ENCODE measurements at regions not wholly inside any gene's neighbourhood (a gene's known extent, or its start where the extent isn't known, plus 50 kb on each side); places are given as distances from the start of the nearest gene placed in this dataset.

- no peak for DNase-seq (ENCODE audit: low spot score)
Measured at GRCh38 chr4:136850446-136850845, 681.8 kb downstream of the PCDH18 start.

- DNase-seq (ENCODE audit: low spot score), result no peak
Measured at GRCh38 chr4:136847881-136848621, 684.2 kb downstream of the PCDH18 start.

DNA sequence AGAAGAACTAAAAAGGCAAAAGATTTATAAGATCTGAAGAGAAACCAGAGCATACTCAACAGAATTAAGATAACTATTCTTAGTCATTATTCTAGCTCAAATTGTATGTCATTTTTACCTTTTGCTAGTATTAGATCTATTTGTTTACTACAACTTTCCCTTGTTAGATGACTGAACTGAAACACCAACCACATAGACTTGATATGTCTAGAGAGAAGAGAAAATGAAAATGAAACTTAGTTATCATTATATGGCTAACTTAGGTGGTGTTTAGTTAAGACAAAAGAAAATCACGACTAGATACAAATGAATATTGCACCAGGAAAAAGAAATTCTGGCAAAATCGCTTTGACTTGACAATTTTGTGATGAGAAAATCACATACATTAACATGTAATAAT, 690.8 kb downstream of the PCDH18 start:
- DNase-seq (ENCODE audit: low spot score), result no peak

GRCh38 chr4:136838607-136839006, 693.7 kb downstream of the PCDH18 start:
- no peak for DNase-seq (ENCODE audit: low spot score)

GRCh38 chr4:136831553-136831952, 700.7 kb downstream of the PCDH18 start:
- no peak for DNase-seq (ENCODE audit: low spot score)

- DNase-seq (ENCODE audit: low spot score), result peak; percentile 95
Measured at GRCh38 chr4:136829280-136829679, 703.0 kb downstream of the PCDH18 start.

- DNase-seq (ENCODE audit: low spot score), result no peak
Measured at GRCh38 chr4:136823020-136823419, 709.3 kb downstream of the PCDH18 start.

DNA sequence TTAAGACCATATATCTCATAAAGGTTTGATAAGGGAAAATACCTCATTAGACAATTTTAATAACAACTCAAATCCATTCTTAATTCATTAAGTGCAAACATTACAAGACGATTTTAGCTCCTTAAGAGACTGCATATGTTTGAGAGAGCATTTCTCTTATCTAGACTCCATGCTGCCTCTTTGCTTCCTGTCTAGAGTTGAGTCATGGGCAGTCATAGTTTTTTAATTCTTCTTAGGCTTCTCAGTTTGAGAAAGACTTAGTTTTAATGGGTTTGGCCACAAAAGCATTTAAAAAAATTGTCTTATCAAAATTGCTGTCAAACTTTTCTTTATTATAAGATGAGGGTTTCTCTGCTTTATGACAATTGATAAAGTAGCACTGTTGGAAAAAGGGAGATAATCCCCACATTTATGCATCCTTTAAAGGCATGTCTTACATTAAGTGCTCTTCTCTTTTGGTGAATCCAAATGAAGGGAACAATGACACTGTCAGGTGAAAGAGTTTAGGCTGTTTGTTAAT, 713.4 kb downstream of the PCDH18 start:
- DNase-seq (ENCODE audit: low spot score), result peak; percentile 71

- DNase-seq (ENCODE audit: low spot score), result no peak
Measured at GRCh38 chr4:136812100-136812880, 720.0 kb downstream of the PCDH18 start.

DNA sequence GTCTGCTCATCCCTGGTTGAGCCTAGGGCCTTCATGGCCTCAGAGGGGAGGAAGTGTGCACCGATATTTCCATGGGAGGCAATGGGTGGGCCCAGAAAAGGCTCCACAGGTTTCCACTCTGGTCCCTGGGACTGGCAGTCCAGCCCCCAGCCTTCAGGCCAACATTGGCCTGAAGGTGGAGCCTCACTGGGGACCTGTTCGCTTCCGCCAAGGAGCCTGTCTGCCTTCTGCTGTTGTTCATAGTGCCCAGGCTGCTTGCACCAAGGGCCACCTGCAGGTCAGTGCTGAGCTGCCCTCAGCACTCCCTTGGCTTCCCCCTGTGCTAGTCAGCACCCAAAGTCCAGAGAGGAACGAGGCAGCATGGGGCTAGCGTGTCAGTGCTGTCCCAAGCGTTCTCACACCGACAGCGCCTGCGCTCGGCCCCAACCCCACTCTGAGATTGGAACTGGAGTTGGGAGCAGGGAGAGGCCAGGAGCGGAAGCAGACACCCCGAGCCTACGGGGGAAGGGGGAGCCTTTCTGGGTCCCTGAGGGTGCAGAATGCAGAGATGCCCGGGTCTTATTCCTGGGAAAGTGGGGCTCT, 720.7 kb downstream of the PCDH18 start:
- no peak for DNase-seq (ENCODE audit: low spot score)

- no peak for DNase-seq (ENCODE audit: low spot score)
Measured at GRCh38 chr4:136810626-136811025, 721.7 kb downstream of the PCDH18 start.

- no peak for DNase-seq (ENCODE audit: low spot score)
Measured at GRCh38 chr4:136806844-136807243, 725.5 kb downstream of the PCDH18 start.

DNA sequence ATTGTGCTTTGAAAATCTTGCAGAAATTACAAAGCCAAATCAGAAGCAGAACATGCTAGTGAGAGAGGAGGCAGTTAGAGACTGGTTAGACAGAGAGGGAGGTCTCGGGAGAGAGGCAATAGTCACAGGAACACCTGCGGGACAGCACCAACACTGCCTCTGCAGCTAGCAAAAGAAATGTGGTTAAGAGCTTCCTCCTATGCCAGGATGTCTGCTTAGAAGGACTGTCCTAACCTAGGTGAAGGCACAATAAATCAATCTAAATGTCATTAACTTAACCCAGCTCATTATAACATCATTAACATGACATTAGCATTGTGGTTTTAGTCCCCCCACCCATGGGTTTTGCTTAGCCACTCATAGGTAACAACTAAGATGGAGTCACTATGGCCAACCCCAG, 726.7 kb downstream of the PCDH18 start:
- DNase-seq (ENCODE audit: low spot score), result no peak

- no peak for DNase-seq (ENCODE audit: low spot score)
Measured at GRCh38 chr4:136803433-136803832, 728.9 kb downstream of the PCDH18 start.

- no peak for DNase-seq (ENCODE audit: low spot score)
Measured at GRCh38 chr4:136800248-136800647, 732.0 kb downstream of the PCDH18 start.

- no peak for DNase-seq (ENCODE audit: low spot score)
Measured at GRCh38 chr4:136796953-136797352, 735.3 kb downstream of the PCDH18 start.

- DNase-seq (ENCODE audit: low spot score), result no peak
Measured at GRCh38 chr4:136793848-136794247, 738.4 kb downstream of the PCDH18 start.

DNA sequence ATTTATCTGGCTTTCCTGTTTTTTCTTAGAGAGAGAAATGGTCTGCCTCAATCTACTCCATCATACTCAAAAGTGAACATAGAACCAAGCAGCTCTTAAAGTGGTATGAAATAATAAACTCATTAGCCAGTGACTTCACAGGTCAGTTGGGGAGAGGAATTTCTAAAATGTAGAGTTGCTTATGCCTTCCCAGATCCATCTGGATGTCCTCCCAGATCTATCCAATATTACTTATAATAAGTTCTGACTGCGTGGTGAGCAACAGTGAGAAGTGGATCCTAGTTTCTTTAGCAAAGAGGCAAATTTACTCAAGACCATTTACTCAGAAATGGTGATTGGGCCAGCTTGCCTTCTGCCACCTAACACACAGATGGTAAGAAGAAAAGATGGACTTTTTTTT, 748.0 kb downstream of the PCDH18 start:
- DNase-seq (ENCODE audit: low spot score), result no peak

DNA sequence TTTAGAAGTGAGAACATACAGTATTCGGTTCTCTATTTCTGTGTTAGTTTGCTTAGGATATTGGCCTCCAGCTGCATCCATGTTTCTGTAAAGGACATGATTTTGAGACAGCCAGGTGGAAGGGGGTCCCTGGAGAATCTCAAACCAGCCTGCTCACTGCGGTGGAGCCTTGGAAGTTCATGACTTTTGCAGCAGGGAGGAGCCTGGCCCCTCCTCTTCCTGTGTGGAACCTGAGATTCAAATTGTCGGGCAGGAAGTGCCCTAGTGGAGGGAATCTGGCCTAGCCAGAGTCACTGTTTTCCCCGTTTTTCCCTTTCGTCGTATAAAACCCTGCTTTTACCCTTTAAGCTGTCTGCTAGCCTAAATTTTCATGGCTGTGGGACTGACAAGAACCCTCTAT, 762.6 kb downstream of the PCDH18 start:
- DNase-seq (ENCODE audit: low spot score), result no peak

DNA sequence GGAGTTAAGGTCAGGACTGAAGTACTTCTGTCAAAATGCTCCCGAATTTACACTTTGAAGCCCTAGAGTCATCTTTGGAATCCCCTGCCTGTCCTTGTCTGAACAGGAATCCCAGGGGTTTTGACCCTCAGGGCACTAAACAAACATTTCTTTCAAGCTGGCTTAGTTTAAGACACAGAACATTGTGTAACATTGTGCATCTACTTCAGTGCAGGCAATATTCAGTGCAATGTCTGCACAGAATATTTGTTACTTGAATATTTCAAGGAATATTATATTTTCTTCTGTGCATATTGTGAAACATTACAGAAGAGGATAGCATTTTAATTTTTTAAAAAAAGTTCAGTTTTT, 763.4 kb downstream of the PCDH18 start:
- DNase-seq (ENCODE audit: low spot score), result peak; percentile 43

DNA sequence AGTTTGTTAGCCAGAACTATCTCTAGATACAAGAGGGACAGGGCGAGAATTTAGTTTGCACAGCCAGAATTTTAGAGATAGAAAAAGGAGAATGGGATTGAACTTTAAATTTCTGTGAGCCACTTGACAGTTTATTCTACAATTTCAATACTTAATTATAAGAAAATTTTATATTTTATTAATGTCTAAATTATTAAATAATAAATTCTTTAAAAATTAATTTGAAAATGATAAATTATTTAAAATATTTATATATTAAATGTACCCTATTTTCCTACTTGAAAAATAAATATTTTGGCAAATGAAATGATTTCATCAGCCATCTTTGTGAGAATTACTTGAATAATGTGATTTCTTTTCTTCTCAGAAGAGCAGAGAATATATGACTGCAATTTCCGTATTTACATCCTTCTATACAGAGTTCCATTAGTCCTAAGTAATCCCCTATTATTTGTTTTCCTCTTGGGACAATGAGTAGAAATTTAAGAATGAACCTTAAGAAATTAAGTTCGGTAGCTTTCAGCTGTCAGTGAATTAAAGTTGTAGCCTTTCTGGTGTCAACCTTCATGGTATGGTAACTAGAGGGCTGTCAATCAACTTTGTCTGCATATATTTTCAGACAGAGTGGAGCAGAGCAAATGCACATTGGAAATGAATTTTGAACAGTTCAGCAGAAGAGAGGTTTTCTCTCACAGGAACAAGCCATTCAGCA, 763.9 kb downstream of the PCDH18 start:
- no peak for DNase-seq (ENCODE audit: low spot score)

DNA sequence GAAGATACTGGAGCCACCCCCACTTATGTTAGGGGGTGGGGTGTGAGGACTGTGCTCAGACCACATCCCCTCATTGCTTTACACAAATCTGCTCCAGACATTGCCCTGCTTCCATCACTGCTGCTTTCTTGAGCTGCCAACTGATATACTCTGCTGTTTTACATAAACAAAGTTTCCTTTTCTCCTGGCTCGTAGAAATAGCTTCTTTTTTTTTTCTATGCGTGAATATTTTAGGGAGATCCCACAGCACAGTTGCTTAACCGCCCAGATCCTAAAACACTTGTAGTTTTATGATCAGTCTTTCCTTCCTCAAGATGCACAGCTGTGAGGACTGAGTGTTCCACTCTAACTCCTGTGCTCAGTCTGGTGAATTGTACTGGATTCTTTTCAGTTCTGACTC, 768.4 kb downstream of the PCDH18 start:
- DNase-seq (ENCODE audit: low spot score), result peak; percentile 34

Measured in umbilical cord (tissue), 1 donor.